GM04504 (cell line): ENCODE measurements at regions not wholly inside any gene's neighbourhood (a gene's known extent, or its start where the extent isn't known, plus 50 kb on each side); places are given as distances from the start of the nearest gene placed in this dataset.

ENCODE experiments used
- DNase-seq: peaks from one replicate; pipeline ENCODE4 v3.0.0-alpha.2; 2012; ENCODE audit warnings: low read depth

DNA sequence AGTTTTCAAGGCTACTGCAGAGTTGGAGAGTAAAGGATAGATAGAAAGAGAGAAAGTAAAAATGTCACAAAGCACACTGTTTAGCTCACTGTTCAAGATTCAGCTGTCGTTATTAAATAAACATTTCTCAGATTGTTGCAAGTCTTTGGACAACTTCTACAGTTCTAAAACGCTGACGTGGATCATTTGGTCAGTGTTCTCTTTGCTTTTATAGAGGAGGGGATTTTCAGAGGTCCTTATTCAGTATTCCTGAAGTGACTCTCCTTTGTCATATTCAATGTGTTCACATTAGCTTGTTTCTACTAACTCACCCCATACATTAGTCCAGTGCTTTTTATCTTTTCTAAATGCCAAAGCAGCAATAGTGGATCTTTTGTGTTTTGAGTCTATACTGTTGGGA is 154.7 kb upstream of the ARGLU1 start:
- no peak for DNase-seq

DNA sequence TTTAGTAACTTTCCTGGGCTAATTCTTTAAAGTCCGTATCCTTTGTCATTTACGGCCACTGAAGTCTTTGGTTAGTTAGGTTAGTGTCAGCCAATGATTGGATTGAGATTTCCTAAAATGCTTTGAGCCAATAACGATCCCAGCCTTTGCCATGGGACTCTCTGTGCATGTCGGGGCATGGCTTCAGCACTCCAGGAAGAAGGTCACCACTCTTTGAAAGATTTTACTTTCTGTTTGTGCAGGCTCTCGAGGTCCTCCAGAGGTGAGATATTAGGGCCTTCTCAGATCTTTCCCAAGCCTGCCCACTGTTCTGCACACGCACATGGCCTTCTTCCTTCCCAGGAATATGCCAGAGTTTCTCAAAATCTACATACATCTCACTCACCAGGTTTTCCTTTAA is 153.7 kb upstream of the ARGLU1 start:
- no peak for DNase-seq

DNA sequence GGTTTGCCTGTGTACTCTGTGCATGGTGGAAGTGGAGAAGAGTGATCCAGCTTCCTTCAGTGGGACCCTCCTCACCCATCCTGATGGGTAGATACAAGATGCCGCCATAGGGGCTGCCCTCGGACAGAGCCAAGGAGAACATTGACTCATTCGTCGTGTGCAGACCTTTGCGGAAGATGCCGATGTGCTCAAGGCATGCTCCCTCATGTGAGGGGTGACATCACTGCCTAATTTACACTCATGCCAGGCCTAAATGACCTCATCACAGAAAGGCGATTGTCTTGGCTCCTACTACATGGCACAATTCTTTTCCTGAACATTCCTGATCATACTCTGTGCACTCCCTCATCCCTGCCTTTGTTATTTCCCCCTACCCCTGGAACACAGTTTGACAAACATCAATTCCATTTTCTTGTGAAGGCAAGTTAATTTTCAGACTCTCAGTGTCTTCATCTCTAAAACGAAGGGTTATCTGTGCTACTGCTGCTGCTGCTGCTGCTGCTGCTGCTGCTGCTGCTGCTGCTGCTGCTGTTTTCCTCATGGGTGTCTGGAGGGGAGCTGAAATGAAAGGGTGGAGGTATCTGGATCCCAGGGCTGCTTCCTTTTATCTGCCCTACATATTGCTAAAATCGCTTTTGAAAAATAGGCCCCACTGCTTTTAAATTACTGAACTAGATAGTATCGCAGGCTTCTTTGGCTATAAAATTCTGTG is 146.5 kb upstream of the ARGLU1 start:
- no peak for DNase-seq

DNA sequence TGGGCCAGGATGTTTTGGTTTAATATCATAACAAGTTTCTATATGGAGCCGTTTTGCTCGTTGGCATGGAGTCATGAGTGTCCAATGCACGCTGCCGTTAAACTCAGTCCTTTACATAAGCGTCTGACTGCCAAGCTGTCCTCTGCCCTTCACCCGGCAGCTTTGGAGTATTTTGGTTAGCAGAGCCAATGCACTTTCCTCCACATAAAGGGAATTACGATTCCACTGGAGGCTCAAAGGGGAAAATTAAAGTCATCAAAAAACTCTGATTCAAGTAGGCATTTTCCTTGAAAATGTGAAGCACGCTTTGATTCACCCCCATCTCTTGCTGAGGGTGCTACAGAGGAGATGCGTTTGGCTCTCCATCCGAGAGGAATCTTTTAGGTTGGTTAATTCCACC is 144.4 kb upstream of the ARGLU1 start:
- DNase-seq: no peak

DNA sequence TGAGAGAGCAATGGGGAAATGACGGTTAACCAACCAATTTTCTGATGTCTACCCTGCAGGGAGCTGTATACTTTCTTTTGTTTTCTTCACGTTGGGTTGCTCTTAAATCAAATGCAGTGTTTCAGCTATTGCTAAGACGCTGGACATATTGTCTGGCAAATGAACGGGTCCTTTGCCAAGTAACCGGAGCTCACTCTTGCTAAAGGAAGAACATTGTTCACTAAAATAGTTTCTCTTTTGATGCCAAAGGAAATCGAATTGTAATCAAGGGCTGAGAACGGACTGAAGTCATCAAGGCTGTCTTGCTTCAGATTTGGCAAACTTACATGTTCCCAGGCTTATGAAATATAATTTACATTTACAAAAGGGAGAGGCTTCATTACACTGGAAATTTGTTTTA is 142.3 kb upstream of the ARGLU1 start:
- DNase-seq: no peak

DNA sequence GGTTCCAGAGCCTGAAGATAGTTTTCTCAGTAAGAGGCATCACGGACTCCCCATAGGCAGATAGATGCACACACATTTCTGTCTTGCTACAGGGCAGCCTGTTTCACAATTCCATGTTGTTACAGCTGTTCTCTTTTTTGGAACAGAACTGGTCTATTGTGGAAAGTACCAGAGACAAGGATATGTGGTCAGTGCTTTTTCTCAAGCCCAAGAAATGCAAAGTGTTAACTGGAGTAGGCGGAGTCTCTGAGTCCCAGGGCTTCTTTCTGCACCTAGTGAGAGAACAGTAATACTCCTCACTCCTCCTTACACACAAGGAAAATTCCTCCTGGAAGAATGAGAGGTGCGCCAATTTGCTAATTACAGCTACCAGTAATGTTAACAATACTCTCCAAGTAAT is 141.6 kb upstream of the ARGLU1 start:
- DNase-seq: no peak

DNA sequence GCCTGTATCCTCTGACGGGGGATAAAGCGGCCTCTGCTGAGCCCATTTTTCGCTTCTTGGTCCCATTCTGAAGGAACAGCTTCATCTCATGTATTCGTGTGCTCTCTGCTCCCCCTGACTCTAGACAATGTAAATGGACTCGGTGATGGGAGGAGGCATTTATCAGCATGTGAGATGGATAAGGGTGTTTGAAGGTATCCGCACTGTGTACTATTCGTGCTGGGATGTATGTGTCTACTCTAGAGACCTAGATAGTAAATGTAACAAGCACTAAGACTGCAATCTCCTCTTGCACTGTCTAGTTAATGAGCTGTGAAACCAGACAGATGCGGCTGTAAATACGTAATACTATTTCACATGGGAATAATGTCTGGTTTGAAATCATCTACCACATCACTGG is 134.6 kb upstream of the ARGLU1 start:
- DNase-seq: no peak

DNA sequence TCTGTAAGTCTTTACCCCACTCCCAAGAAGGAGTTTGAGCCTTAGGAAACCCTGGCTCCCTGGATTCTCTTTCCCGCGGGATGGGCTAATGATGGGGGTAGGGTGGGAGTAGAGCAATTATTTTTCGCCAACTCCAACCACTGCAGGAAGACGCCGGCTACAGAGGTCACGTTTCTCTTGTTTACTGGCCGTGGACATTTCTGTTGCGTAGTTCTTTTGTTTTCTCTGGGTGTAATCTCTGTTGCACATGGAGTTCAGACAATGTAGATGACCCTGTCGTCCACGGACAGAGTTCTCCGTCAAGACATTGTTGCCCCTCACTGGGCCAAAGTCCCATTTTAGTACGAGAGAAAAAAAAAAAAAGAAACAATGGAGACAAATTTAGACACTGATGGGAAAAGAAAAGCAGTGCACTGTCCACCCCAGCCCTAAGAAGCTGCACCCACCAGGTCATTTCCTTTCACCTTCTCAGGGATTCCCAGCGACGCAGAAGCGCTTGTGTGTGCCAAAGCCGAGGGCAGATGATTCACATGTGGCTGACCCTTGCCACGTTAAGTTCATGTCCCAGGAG is 133.9 kb upstream of the ARGLU1 start:
- no peak for DNase-seq

DNA sequence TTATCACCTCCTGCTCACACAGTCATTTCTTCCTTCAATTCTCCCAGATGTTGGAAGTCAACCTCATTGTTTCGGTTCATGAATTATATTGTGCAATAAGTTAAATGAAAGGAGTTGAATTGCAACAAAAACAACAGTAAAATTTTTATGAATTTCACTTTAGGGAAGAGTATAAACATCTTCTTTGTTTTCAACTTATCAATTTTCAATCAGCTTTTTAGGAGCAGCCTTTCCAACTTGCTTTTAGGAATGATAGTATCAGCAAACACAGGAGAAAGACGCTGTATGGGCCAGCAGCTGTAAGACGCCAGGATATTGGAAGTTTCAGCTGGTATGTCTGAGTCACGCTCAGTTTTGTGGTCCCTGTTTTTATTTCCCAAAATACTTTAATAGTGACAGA is 132.5 kb upstream of the ARGLU1 start:
- DNase-seq: peak; percentile 7

DNA sequence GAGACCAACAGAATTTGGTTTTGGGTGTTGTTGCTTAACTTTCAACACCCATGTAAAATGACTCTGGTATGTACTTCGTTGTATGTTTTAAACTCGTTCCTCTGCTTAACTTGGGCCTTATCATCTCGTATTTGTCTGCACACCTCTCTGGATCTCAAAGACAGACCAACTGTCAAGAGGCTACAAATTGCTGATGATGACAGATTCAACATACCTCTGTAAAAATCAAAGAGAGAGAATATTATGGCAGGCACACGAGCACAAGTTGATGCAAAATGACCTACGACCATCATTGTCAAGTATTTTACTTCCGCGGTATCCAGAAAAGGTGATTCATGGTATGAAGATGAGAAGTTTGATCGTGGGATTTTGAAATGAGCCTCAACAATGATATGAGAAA is 132.1 kb upstream of the ARGLU1 start:
- no peak for DNase-seq

DNA sequence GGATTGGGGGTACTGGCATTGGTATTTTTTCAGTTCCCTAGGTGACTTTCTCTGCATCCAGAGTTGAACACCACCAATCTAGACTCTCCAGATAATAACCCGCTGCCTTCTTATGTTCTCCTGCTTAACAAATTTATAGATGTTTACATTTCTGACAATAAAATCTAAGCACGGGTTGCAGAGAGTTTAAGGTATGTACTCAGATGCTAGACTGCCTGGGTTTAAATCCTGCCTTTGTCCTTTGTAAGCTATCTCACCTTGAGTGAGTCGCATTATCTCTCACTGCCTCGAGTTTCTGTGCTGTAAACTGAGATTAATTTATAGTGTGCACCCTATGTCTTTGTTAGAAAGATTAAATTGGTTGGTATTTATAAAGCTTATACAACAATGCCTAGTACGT is 131.4 kb upstream of the ARGLU1 start:
- no peak for DNase-seq

DNA sequence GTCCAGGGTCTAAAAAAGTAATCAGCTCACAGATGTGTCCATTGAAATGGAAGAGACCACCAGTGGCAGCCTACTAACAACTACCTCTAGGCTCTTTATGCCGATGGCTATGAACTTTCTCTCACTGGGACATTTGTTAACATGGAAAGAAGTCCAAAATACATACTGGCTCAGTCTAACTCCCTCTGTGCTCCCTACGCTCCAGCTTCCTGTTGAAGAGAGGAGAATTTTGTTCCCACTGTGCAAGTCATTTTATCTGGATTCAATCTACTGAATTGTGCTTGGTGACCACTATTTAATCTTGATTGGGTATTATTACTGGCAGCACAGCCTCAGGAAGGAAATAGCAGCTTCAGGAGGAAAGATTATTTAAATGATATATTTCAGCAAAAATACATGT is 128.8 kb upstream of the ARGLU1 start:
- no peak for DNase-seq

DNA sequence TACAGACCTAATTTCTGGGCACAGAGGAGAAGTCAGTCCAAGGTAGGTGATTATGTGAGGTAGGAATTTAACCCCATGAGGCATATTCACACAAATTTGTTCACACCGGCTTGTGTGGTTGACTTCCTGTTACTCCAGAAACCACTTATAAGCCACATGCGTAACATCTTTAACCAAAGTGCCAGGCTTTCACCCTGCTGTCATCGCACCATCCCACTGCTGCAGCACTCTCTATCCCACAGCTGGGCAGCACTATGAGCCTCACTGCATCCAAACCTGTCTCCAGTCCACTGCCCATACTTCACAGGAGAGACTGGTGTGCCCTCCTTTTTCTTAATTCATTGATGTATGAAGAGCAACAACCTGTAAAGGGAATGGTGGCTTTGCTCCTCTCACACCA is 128.2 kb upstream of the ARGLU1 start:
- DNase-seq: no peak

DNA sequence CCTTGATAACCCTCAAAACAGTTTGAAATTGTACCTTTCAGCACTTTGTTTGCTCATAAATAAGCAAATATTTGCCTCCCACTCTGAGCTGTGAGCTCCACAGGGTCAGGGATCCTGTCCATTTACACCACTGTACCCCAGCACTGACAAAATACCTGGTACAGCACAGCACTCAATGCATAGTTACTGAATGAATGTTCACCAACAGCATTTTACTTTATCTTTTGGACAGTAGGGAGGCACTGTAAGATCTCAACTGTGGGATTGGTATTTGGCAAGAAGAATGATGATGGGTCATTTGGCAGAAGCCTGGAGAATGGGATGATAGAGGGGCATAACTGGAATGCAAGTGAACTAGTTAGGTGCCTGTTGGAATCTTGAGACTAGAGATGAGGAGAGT is 127.2 kb upstream of the ARGLU1 start:
- no peak for DNase-seq

DNA sequence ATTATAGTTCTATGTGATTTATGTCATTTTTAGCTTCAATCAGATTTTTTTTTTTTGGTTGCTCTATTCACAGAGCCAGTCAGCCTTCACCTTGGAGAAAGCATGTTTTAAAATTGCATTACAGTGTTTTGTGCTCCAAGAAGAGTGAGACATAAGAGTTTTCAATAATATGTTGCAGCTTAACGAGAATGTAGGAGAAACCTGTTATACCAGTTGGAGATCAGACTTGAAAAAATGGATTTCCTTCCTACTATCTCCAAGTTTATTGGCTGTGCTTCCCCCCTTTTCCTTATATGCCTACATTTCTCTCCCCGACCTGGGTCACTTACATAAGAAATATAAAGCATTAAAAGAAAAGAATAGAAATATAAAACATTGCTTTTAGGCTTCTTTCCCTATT is 123.9 kb upstream of the ARGLU1 start:
- no peak for DNase-seq

DNA sequence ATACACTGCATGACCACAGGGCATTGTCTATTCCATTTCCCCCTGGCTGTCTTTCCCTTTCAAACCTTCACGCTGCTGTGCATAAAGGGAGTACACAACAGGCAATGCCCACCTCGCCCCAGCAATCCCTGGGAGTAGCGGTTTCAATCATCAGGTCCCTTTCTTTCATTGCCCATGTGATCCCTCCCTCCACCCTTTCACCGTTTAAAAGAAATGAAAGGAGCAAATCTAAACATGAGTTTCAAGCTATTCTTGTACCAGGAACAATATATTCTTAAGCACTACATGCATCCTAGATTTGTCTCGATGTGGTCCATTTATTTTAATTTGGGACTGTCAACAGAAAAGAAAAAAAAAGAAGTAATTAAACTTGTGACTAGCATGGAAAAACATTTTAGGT is 123.4 kb upstream of the ARGLU1 start:
- DNase-seq: no peak

DNA sequence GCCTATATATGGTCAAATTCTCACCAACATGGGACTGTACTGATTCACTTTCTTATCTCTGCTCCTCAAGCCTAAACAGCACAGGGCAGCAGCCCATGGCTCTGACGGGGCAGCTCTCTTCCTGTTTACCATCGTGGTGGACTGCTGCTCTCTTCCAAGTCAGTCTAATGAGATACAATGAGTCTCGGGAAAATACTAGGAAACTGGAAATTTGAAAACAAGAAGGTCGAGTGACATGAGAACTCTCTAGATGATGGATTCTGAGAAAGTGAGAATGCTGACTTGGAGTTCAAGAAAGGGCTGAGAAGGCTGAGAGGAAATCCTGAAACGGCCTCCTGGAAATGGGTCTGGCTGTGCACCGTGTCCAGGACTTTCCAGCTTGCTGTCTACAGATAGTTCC is 122.8 kb upstream of the ARGLU1 start:
- no peak for DNase-seq

DNA sequence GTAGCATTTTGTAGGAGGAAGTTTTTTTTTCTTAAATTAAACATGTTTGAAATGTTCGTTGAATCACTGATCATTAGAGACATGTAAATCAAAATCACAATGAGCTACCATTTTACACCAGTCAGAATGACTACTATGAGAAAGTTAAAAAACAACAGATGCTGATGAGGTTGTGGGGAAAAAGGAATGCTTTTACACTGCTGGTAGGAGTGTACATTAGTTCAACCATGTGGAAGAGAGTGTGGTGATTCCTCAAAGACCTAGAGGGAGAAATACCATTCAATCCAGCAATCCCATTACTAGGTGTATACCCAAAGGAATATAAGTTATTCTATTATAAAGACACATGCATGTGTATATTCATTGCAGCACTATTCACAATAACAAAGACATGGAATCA is 122.0 kb upstream of the ARGLU1 start:
- DNase-seq: no peak

DNA sequence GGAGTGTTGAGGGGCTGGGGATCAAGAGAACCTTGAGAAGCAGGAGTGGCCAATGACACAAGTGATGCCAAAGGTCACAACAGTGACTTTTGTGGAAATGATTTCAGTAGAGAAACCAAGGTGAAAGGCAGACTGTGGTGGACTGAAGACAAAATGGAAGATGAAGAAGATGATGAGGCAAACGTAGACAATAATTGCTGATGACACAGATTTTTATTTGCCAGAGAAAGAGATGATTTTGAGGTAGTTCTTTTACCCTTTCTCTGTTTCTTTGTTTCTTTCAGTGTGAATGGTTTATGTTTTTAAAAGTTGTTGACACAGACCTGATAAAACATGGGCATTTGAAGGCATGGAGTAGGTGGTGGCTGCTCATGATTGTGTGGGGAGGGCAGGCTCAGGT is 121.0 kb upstream of the ARGLU1 start:
- DNase-seq: no peak

DNA sequence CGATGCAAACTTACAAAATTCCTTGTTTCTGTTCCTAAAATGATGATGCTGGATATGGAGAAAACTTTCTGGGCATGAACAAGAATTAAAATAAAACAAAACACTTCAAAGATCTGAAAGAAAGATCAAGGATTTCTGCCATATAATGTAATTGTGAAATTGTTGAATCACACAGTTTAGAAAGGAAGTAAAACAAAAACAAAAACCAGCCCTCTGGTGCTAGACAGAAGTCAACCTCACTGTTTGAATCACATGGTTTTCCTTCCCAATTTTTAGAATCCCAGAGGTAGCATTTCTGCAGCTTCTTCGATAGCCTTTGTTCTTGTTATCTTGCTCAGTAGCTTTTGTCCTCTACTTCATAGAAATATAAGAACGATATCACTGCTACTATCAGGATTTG is 118.2 kb upstream of the ARGLU1 start:
- DNase-seq: no peak

DNA sequence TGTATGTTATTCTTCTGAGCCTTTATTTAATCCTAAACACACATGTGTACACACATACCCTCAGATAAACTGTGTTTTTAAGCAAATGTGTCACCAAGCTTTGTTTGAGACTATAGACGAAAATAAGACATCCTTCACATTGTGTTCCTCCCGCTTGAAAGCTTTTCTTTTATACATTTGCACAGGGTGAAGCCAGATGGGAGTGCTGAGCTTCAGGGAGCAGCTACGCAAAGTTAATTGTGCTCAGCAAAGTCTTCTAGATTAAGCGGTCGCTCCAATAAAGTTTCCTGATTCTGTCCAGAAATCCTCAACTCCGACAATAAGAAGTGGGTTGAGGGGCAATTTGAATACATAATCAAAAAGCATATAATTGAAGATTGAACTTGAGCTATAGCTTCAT is 117.2 kb upstream of the ARGLU1 start:
- DNase-seq: no peak

DNA sequence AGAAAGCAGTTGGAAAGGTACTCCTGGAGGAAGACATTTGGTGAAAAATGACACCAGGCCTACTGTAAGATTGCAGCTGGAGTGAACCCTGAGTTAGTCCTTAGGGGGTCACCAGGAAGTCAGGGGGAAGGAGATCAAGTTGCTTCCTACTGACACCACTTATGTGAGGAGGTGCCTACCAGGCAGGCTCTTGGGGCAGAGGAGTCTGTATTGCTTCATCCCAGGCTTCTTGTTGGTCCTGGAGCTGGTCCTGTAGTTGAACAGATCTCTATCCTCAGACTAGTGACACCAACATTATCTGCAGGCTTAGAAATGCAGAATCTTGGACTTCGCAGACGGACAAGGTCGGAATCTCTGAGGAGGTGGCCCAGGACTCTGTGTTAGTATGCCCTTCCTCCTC is 116.0 kb upstream of the ARGLU1 start:
- DNase-seq: no peak

DNA sequence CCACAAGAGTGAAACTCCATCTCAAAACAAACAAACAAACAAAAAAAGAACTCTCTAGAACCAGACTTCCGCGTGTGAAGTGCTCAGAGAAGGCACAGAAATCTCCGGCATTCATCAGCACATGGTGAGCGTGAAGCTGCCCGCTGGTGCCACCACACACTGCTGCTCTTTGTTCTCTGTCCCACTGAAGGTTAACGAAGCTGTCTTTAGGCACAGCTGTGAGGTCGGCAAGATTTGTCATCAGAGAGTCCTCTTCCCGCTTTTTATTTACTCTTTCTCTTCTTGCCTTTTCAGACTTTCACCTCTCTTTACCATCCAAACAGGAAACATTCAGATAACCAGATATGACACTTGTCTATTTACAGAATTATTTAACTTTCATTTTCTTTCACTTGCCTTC is 115.2 kb upstream of the ARGLU1 start:
- DNase-seq: no peak

DNA sequence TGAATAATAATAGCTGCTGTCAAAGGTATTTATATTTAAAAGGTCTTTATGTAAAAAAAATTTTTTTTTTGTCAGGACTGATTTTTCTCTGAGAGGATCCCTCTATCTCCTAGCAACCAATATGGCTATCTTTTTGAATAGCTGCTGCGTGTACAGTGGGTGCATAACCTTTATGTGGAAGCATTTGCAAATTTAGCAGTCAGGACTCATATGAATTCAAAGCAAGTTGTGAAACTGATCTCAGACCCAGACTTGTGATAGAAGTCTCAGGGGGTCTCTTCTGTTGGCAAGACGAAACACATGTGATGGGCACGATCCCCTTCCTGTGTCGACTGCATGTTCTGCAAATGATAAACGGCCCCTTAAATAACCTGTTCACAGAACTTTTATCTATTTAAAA is 114.1 kb upstream of the ARGLU1 start:
- no peak for DNase-seq

DNA sequence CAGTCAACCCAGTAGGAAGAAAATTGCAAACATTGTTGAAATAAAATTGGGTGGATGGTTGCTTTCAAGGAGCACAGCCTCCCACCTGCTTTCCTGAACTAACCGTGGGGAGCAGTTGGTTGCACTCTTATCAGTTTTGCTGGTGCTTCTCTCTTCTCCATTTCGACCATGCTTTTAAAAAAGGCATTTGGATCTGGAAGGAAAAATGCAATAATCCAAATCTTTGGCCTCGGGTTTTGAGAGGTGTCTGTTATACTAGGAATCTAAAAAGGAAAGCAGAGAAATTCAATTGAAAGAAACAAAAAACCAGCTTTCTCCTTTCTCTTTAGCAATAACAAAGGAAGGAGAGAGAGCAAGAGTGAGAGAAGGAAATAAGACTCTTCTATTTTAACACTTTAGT is 113.6 kb upstream of the ARGLU1 start:
- no peak for DNase-seq
